ENCODE measurements at regions not wholly inside any gene's neighbourhood (a gene's known extent, or its start where the extent isn't known, plus 50 kb on each side); places are given as distances from the start of the nearest gene placed in this dataset.

DNA sequence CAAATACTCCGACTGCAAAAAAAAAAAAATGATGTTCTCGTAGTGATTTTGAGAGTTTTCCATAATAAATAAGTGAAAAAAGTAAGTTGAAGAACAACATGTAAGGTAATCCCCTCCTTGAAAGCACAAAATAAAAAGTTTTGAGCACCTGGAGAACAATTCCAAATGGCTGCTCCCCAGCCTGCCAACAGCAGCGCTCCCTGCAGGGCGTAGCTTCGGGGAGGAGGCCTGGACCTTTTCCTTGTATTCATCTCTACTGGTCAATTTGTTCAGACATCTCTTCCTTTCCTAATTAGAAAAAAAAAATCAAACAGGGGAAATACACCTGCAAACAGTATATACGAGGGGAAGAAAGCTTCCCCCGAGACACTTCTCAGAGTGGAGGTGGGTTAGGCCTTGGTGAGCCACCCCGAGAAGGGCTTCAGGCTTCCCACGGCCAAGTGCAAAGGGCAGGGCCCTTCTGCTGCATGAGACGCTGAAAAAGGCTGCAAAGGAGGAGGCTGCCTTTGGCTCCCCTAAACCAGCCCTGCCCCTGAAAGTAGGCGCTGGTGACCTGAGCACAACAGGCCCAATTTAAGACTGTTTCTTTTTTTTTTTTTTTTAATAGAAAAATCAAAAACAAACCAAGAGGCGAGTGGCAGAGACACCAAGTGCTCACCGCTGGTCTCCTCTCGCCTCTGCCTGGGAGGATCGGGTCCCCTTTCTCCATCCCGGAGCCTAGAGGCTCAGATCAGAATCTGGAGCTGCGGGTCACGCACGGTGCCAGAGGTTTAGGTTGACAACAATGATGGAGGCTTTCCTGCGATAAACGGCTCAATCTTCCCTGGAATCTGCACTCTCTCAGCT lies 193.1 kb upstream of the FOXF1 start:
- no peak for DNase-seq (ENCODE audit: low spot score)

DNA sequence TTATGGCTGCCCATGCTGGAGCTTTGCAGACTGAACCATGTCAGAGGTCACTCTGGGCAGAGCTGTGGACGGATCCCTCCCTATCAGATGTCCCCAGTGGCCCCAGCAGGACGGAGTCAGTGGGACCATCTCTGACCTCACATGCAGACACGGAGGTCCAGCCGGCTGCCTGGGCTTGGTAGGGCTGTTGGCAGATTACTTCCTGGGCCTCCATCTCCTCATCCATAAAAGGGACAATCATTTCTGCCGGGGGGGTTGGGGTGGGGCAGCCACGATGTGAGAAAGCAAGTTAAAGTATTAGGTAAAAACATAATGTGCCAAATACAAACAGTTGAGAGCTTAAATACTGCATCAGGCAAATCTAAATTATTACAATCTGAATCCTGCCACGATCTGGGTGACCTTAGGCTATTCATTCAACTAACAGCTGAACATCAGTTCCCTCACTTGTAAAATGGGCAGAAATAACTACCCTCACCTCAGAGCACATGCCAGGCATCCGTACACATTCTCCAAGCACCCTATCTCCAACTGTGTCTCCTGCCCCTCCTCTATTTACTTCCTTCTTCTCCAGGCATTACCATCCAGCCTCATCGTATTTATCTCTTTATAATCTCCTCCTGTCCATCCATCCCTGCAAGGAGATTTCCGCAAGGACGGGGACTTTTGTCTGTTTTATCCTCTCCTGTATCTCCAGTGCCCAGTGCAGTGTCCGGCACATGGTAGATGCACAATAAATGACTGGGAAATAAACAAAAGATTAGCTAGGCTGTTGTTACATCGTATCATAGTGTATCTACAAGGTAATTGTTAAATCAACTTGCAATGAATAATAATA lies 192.3 kb upstream of the FOXF1 start:
- no peak for DNase-seq (ENCODE audit: low spot score)

DNA sequence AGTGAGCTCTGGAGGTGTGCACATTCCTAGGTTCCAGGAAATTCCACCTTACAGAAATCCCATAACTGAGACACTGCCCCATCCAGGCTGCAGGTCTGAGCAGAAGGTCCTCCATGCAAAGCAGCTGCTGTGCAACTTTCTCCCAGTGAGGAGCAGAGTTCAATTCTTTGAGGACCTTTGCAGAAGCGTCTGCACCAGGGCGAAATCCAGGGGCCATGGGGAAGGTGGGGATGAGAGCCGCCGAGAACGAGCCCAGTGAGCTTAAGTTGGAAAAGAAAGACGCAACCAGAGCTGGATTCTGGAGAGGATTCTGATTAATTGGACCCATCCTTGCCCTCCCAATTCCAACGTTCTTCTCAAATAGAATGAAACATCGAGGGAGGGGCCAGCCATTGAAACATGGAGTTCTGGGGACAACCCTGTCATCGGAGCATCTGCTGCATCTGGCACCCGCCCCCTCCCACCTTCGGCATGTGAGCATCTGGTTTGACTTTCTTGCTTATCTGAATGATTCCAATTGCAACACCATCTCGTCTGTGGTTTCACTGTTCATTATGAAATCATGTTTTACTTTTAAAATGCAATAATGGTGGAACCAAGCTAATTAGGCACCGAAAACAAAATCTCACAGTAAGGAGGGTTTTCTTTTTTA lies 190.6 kb upstream of the FOXF1 start:
- DNase-seq (ENCODE audit: low spot score) = no peak

DNA sequence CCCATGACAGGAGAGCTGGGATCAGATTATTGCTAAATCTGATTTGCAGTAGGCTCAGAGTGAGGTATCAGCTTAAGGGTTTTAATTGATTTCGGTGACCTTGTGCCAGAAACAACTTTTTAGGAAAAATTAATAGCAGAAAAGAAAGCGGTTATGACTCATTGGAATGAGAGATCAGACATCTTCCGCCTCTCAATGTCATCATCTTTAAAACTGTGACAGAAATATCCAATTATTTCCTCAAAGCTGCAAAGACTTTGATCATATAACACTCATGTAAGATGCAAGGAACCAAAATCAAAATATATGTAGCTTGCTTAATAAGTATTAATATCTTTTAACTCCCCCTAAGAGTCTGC lies 190.1 kb upstream of the FOXF1 start:
- DNase-seq (ENCODE audit: low spot score) = no peak

DNA sequence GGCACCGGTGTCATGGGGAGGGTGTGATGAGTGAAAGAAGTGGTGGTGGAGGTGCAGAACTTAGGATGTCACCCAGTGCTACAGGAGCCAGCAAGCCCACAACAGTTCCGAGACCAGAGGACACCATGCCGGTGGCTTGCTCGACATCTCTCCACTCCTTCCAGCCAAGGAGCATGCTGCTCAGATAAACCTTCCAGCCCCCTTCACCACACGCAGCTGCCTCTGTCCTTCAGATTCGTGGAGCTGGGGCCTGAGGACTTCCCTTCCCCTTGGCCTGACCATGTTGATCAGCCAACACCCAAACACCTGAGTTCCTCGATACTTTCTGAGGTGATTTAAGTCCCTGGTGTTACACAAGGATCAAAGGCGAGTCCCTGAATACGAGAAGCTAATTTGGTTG lies 188.8 kb upstream of the FOXF1 start:
- no peak for DNase-seq (ENCODE audit: low spot score)

DNA sequence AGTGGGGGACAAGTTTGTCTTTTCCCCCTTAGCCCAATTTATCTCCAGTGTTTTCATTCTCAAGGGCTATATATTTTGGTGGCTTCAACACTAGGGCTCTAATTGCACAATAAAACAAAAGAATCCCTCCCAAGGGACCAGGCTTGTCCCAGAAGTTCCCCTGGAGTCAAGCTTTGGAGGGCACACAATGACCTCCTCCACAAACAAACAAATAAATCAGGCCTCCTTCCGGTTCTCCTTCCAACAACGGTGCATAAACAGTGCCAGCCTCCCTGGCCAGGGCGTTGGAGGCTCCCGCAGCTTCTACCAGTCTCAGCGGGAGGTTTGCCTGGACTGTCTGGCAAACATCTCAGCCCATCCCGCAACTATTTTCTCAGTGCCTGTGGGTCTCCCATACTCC lies 188.0 kb upstream of the FOXF1 start:
- DNase-seq (ENCODE audit: low spot score) = no peak

DNA sequence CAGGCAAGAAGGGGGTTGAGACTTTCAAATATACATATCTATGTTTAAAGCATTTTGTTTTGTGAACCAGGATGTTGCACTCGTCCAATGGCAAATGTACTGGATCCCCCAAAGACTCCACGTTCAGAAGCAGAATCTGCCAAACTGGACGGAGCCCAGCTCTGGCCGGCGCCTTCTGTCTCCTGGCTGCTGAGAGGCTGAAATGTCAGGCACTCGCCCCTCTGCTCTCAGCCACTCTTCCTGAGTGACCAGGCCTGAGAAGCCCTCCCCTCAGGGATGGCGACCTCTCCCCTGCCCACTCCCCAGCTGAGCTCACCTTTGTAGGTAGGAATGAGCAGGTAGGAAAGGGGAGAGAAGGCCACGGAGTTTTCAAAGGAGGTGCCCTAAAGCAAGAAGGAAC lies 187.5 kb upstream of the FOXF1 start:
- DNase-seq (ENCODE audit: low spot score) = no peak

DNA sequence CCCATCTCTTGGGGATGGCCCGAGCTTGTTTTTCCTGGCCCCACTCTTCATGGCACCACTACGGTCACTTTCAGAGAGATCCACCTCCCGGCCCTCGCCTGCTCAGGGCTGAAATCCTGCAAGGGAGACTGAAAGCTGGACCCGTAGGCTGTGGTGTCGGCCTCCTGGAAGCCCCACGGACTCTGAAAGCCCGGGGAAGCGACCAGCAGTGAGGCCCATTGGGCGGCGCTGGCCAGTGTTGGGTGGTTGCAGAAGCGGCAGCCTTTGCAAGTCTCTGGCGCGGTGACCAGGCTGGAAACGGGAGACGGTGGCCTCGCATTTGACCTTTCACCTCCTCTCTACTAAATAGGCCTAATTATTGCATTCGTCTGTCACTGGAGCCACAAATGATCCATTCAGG lies 186.0 kb upstream of the FOXF1 start:
- no peak for DNase-seq (ENCODE audit: low spot score)

DNA sequence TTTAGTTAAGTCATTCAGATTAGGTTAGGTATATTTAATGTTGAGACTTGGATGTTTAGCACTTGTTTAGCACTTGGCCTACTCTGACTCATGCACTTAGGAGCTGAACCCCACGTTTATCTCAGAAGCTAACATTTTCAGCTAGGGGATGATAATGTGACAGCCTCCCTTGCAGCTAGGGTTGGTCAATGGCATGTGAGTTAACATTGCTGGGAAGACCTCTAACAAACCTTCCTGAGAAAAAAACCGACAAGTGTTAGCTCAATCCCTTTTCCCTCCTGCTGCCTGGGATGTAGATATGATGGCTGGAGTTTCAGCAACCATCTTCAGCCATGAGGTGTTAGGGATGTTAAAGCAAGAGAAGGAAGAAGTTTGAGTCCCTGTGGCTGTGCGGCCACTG lies 185.0 kb upstream of the FOXF1 start:
- DNase-seq (ENCODE audit: low spot score) = no peak

DNA sequence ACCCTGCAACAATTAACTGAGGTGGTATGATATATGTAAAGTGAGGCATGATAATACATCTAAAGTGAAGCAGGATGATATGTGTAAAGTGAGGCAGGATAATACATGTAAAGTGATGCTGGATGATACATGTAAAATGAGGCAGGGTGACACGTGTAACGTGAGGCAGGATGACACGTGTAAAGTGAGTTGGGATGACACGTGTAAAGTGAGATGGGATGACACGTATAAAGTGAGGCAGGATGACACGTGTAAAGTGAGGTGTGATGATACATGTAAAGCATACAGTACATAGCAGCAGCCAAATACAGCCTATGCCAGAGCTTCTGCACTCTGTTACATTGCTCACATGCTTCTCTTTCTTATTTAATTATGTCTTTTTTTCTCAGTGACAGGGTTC lies 184.4 kb upstream of the FOXF1 start:
- DNase-seq (ENCODE audit: low spot score) = no peak

DNA sequence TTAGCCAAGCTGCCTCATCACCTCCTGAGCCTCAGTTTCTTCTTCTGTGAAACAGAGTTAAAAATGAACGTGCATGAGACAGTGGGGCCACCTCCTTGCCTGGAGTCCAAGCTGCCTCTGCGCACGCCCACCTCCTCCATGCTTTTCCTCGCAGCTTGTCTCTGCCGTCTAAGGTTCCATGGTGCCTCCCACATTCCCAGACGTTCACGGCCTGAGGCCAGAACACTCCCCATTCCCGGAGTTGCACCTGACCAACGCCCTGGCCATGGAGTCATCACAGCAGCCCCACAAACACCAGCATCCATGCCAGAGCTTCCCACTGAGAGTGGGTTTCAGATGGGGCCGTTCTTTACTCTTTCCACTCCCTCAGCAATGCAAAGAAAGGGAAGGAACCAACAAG lies 183.0 kb upstream of the FOXF1 start:
- DNase-seq (ENCODE audit: low spot score) = no peak

DNA sequence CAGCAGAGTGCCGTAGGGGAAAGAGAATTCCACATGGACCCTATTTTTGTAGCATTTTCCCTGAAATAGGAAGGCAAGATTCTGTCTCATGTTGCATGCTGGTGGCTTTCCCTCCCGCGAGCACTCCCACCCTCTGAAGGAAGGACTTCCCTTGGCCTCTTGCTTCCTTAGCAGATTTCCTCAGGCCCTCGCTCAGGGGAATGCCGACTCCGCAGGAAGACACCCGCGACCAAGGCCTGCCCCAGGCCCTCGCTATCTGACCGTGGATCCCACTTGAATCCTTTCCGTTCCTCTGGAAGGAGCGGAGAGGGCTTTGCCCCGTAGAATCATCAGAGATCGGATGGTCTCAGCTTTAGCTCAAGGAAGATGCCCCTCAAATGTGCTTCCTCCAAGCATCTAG lies 179.4 kb upstream of the FOXF1 start:
- DNase-seq (ENCODE audit: low spot score) = no peak

DNA sequence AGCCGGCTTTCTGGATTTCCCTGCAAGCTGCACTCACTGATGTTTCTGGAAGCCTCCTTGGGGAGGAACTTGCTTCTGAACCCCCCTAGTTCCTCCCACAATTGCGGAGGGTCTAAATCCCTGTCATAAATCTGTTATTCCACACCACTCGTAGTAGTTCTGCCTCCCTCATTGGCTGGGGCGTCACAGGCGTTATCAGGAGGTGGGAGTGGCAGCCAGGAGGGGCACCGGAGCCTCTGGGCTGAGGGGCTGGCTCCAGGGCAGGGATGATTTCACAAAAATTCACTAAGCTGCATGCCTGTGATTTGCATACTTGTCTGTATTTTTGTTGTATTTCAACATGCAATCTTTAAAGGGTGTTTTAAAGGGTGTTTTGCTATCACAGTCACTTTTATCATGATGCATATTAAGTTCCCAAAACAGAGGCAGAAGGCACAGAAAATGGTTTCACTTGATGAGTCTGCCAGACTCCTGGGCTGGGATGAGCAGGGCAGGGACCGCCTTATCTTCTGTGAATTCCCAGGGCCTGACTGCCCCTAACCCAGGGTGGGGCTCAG lies 176.2 kb upstream of the FOXF1 start:
- DNase-seq (ENCODE audit: low spot score) = no peak

DNA sequence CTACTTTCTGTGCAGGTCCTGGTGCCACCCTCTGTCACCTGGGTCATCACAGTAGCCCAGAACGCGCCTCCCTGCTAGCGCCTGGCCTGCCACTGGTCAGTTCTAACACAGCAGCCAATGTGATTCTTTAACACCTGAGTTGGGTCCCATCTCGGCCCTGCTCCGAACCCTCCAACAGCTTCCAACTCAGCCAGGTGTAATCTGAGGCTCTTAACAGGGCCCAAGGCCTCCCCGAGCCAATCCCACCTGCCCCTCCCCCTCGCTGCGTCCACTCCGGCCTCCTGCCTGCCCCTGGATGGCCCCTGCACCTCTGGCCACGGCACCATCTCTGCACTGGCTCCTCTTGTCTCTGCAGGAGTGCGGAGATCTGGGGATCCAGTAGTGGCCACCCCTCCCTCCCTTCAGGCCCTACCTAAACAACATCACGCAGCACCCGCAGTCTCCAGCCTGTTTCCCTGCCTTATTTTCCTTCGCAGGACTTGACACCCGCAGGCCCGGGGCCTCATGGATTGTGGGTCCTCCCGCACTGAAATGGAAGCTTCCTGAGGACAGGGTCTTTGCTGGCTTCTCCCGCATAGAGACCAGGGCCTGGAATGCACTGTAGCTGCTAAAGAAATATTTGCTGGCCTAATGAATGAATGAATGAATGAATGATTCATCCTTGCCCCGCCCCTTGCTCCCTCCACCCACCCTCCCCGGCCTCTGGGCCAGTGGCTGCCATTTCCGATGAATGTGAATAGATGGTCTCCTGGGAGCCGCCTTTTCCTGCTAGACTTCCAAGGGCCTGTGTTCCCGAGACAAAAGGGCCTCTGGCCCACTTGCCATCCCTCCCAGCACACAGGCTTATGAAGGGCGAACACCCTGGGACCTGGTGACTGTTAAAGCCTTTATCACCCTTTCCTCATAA lies 174.8 kb upstream of the FOXF1 start:
- no peak for DNase-seq (ENCODE audit: low spot score)

DNA sequence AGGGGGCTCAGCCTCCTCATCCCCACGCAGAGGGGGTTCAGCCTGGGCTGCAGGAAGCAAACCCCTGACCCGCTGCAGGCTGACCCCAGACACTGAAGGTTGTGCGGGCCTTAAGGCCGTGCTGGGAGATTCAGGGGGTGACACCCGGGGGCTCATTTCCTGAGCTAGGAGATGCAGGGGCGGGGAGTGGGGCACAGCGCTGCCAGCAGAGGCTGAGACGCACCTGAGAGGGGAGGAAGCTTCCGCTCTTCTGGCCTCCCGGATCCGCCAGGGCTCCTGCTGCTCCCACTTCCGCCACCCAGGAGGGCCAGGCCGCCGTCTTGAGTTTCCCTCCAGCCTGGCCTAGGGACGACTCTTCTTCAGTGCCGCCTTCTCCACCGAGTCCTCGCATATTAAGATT lies 173.2 kb upstream of the FOXF1 start:
- DNase-seq (ENCODE audit: low spot score) = no peak

DNA sequence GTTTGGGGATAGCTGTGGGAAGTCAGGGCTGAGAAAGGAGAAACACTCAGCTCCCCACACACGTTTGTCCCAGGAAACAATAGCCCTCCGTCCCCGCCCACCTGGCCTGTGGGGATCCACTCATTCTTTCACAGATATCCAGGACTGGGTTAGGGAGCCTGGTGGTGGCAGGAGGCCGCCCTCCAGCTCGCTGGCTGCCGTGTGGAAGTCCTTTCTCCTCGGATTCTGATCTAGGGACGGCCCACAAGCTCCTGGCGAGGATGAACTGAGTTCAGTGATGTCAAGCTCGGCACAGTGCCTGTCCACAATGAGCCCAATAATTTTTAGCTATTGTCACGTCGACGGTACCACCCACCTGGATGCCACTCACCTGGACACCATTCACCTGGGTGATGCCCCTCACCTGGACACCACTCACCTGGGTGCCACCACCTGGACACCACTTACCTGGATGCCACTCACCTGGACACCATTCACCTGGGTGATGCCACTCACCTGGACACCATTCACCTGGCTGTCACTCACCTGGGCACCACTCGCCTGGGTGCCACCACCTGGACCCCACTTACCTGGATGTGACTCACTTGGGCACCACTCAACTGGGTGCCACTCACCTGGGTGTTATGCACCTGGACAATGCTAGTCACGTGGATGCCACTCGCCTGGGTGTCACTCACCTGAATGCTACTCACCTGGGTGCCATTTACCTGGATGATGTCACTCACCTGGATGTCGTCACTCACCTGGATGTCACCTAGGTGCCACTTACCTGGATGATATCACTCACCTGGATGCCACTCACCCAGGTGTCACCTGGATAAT lies 172.5 kb upstream of the FOXF1 start:
- DNase-seq (ENCODE audit: low spot score) = no peak

DNA sequence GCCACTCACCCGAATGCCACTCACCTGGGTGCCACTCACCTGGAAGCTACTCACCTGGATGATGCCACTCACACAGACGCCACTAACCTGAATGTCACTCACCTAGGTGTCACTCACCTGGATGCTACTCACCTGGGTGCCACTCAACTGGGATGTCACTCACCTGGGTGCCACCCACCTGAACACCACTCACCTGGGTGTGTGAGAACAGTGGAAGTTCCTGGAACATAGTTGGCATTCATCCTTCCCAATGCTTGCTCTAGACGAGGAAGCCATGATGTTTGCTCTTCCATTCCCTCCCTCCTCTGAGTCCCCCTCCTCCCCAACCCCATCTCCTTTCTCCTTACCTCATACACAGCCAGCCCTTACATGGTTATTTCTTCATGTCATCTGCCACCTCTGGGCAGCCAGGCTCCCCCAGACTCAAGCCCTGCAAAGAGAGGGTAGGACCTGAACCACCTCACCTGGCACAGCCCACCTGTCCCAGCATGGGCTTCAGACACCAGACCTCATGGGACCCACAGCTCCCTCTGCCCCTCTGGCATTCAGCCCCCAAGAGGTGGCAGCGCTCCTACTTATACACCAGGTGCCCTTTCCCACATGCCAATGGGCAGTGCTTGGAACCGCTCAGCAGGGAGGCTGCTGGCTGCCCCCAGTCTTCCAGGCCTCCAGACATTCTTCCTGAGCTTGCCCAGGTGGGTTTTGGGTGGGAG lies 171.8 kb upstream of the FOXF1 start:
- no peak for DNase-seq (ENCODE audit: low spot score)

DNA sequence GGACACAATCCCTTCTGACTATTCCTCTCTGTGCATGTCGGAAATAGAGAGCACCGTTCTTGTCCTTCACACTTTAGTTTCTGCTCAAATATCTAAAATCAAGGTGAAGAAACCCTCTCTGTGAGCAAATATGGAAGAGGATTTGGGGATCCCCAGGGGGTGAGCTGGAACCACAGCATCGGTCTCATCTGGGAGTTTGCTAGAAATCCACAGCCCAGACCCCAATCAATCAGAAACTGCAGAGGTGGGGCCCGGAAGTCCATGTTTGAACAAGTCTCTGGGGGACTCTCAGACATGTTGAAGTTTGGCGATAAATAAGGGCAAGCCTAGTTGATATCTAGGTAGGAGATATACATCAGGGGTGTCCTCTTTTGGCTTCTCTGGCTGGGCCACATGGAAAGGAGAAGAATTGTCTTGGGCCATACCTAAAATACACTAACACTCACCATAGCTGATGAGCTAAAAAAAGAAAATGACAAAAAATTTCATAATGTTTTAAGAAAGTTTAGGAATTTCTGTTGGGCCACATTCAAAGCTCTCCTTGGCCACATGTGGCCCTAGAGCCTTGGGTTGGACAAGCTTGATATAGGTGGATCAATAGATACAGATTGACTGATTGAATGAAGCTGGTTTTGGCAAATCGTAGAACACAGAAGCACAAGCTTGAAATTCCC lies 168.0 kb upstream of the FOXF1 start:
- DNase-seq (ENCODE audit: low spot score) = no peak
